Smooth muscle cell (in vitro differentiated cells): ENCODE measurements at regions not wholly inside any gene's neighbourhood (a gene's known extent, or its start where the extent isn't known, plus 50 kb on each side); places are given as distances from the start of the nearest gene placed in this dataset.

Source experiments
- DNase-seq: peaks from one replicate; lab custom pipeline; 2025; ENCODE audit not compliant: unreplicated experiment; lab: John Stamatoyannopoulos, UW
- H2AFZ ChIP-seq: fragments of 200-600 bp; sonication (generic); 2 replicates; pipeline ENCODE4 v1.6.0; 2016; ENCODE audit warnings: antibody characterized with exemption, low read depth, mild to moderate bottlenecking
- H3F3A ChIP-seq: fragments of 200-600 bp; sonication (generic); 2 replicates; pipeline ENCODE4 v1.6.0; 2017; ENCODE audit warnings: antibody characterized with exemption, low read depth
- H3K27ac ChIP-seq: fragments of 200-600 bp; sonication (generic); 2 replicates; pipeline ENCODE4 v1.5.1; 2016; ENCODE audit warnings: low read depth, mild to moderate bottlenecking
- H3K27me3 ChIP-seq: fragments of 200-600 bp; sonication (generic); 2 replicates; pipeline ENCODE4 v1.6.1; 2016; ENCODE audit warnings: low read depth, mild to moderate bottlenecking
- H3K36me3 ChIP-seq: fragments of 200-600 bp; sonication (generic); 2 replicates; pipeline ENCODE4 v1.5.1; 2016; ENCODE audit warnings: low read depth
- H3K4me1 ChIP-seq: fragments of 200-600 bp; sonication (generic); 2 replicates; pipeline ENCODE4 v1.5.1; 2016; ENCODE audit warnings: low read depth
- H3K4me2 ChIP-seq: fragments of 200-600 bp; sonication (generic); 2 replicates; pipeline ENCODE4 v1.6.0; 2016; ENCODE audit warnings: mild to moderate bottlenecking
- H3K4me3 ChIP-seq: fragments of 200-600 bp; sonication (generic); 2 replicates; pipeline ENCODE4 v1.5.1; 2016; ENCODE audit warnings: mild to moderate bottlenecking
- H3K79me2 ChIP-seq: fragments of 200-600 bp; sonication (generic); 2 replicates; pipeline ENCODE4 v1.6.0; 2016; ENCODE audit warnings: low read depth, mild to moderate bottlenecking
- H3K9ac ChIP-seq: fragments of 200-600 bp; sonication (generic); 2 replicates; pipeline ENCODE4 v1.6.0; 2016; ENCODE audit warnings: low read depth
- H3K9me3 ChIP-seq: fragments of 200-600 bp; sonication (generic); replicated peaks from 2 replicates; pipeline ENCODE4 v1.5.1; 2016; ENCODE audit warnings: low read depth
- H4K20me1 ChIP-seq: fragments of 200-600 bp; sonication (generic); 2 replicates; pipeline ENCODE4 v1.6.0; 2016; ENCODE audit warnings: low read depth
- WGBS: methylation state at CpG from one replicate; pipeline ENCODE4 v1.1.7; 2016; ENCODE audit warnings: low lambda C conversion rate; 5-methylcytosine and 5-hydroxymethylcytosine counted together
- TF ChIP-seq, protein P1 (sequence below): fragments of 200-600 bp; sonication (generic); IDR thresholded peaks from 2 replicates; pipeline ENCODE4 v1.5.1; 2017; ENCODE audit warnings: borderline replicate concordance, mild to moderate bottlenecking, antibody characterized with exemption; ENCODE audit not compliant: insufficient read depth, poor library complexity, severe bottlenecking

DNA sequence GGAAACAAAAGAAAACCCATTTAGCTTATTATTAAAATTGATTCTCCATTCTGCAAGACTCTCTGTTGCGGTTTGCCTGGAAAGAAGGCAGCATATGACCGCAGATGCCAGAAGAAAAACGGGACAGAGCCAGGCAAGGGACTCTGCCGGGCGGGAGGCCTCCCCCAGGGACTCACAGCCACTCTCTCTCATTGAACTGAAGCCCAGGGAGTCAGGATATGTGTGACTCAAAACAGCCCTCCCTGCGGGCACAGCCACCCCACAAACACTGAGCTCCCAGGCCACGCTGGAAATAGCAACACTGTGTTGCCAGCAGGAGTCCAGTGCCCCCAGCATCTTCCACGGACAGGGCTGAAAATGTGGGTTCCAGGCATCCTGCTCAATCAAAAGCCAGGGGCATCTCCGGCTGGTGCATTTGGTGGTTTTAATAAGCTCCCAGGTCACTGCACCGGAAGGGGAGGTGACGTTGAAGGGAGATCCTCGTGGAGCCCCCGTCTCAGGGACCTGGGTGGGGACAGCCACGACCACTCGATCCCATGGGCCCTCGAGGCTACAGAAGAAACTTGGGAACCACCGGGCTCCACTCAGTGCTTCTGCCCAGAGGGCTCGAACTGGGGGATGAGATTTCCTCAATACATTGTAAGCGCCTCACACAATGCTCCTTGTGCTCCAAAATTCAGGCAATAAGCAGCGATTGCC is 624.5 kb downstream of the TBC1D22A start:
- WGBS = 80% methylated on average over 20 of the region's 20 CpGs
- Histone ChIP-seq H3K9ac (no peak overlapping the region), H3F3A (no peaks in the 10 kb centered on the region), H3K4me1 (no peaks in the 10 kb centered on the region), H3K4me2 (no peak overlapping the region), H3K4me3 (no peak overlapping the region), H3K36me3 (no peaks in the 10 kb centered on the region), H2AFZ (no peak overlapping the region), H3K9me3 (no peaks in the 10 kb centered on the region), H4K20me1 (no peaks in the 10 kb centered on the region), H3K27me3 (no peaks in the 10 kb centered on the region), H3K79me2 (no peaks in the 10 kb centered on the region), H3K27ac (no peak overlapping the region)
- no peak for DNase-seq
- TF ChIP-seq, protein P1, sequence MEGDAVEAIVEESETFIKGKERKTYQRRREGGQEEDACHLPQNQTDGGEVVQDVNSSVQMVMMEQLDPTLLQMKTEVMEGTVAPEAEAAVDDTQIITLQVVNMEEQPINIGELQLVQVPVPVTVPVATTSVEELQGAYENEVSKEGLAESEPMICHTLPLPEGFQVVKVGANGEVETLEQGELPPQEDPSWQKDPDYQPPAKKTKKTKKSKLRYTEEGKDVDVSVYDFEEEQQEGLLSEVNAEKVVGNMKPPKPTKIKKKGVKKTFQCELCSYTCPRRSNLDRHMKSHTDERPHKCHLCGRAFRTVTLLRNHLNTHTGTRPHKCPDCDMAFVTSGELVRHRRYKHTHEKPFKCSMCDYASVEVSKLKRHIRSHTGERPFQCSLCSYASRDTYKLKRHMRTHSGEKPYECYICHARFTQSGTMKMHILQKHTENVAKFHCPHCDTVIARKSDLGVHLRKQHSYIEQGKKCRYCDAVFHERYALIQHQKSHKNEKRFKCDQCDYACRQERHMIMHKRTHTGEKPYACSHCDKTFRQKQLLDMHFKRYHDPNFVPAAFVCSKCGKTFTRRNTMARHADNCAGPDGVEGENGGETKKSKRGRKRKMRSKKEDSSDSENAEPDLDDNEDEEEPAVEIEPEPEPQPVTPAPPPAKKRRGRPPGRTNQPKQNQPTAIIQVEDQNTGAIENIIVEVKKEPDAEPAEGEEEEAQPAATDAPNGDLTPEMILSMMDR = no peak

DNA sequence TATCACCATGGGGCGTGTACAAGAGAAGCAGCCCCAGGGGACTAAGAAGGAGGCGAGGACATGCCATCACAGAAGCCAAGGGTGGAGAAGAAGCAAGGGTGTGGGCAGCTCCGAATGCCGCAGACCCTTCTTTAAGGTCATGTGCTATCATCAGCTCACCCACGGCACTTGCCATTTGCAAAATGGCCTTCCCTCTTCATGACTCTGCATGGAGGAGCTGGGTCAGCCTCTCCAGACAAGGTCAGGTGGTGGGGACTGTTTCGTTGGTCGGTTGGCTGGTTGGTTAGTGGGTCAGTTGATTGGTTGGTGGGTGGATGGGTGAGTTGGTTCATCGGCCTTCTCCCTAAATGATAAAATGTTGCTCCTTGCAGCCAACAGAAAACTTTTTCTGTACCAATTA is 622.5 kb downstream of the TBC1D22A start:
- Histone ChIP-seq H3K36me3 (no peaks in the 10 kb centered on the region), H4K20me1 (no peaks in the 10 kb centered on the region), H3K4me1 (no peaks in the 10 kb centered on the region), H3K9ac (no peak overlapping the region), H3K4me2 (no peak overlapping the region), H3K79me2 (no peaks in the 10 kb centered on the region), H3F3A (no peaks in the 10 kb centered on the region), H3K27me3 (no peaks in the 10 kb centered on the region), H3K4me3 (no peak overlapping the region), H3K27ac (no peak overlapping the region), H2AFZ (no peak overlapping the region), H3K9me3 (no peaks in the 10 kb centered on the region)
- TF ChIP-seq, protein P1 = no peak
- no peak for DNase-seq
- 73% methylated on average over 8 of the region's 8 CpGs for WGBS

DNA sequence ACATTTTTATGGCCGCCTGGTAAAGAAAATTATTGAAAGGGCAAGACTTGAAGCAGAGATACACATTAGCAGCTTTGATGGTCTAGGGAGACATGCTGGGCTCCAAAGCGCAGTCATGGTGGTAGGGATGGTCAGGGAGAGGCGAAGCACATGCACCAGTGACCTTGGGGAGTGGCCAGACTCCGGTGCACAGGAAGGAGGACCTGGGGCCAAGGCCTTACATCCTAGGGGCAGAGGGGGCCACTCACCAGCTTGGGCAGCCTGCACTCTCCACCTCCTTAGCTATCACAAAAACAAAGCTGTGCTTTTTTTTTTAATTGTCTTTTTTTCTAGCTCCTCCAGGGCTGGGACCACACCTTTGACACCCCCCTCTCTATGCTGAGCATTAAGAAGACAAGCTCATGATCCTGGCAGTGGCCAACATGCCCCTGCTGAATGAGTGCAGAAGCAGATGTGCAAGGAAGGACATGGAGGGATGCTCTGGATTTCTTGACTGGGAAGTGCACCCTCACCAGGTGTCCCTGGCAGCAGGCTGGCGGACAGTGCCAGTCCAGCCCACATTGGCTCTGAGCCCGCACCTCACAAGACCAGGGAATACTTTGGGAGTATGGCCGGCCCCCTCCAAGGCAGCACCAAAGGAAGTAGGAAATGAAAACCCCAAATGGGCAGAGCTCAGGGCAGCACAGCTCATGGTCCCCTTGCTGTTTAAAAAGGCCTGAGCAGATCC is 619.9 kb downstream of the TBC1D22A start:
- no peaks in the 10 kb centered on the region for H3K36me3 ChIP-seq
- no peak overlapping the region for H2AFZ ChIP-seq
- no peak overlapping the region for H3K9ac ChIP-seq
- 79% methylated on average over 7 of the region's 7 CpGs for WGBS
- H3F3A ChIP-seq = no peaks in the 10 kb centered on the region
- no peak overlapping the region for H3K27ac ChIP-seq
- H4K20me1 ChIP-seq = no peaks in the 10 kb centered on the region
- TF ChIP-seq, protein P1 = no peak
- no peaks in the 10 kb centered on the region for H3K4me1 ChIP-seq
- no peaks in the 10 kb centered on the region for H3K79me2 ChIP-seq
- H3K27me3 ChIP-seq = no peaks in the 10 kb centered on the region
- no peak for DNase-seq
- H3K9me3 ChIP-seq = no peaks in the 10 kb centered on the region
- H3K4me3 ChIP-seq = no peak overlapping the region
- no peak overlapping the region for H3K4me2 ChIP-seq
